HG03571 (cell line): ENCODE measurements at regions not wholly inside any gene's neighbourhood (a gene's known extent, or its start where the extent isn't known, plus 50 kb on each side); places are given as distances from the start of the nearest gene placed in this dataset.
A peak's percentile ranks its signal among the peaks of the same experiment; 100 is the strongest.

ENCODE experiments used
- ATAC-seq: cut with Tn5 transposase; IDR thresholded peaks from one replicate; pipeline ENCODE4 v1.9.1; 2021; ENCODE audit not compliant: unreplicated experiment

DNA sequence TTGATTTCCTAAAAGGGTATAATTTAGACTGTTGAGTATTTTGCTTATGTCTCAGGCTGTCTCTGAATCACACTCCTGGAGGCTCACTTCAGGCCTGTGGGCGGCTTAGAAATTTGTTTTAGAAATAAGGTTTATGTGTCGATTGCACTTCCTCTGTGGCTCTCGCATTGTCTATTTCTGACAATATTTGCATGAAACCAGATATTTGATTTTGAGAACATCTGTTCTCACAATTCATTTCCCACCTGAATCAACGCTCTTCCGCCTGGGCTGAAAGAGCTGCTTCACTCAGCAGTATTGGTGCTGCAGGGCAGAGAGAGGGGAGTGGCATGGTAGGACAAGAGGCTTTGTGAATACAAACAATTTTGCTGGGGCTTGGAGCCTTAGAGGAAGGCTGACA lies 262.0 kb downstream of the ADRA2A start:
- ATAC-seq: peak; percentile 84

DNA sequence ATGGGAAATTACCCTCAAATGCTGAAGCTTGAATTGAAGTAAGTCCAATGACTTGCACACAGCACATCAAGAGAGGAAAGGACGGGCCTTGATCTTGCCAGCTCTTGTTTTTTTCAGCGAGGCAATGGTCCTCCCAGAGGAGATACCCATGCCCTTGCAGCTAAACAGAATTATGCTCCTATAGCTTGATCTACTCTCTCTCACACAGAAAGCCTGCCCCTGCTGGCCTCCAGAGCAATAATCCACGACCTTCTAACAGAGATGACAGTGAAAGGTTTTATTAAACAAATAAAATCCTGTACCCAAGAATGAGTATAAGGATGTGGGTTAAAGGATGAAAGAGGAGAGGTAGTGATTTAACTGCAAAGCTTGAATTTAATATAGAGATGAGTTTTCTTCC lies 268.0 kb downstream of the ADRA2A start:
- ATAC-seq: no peak

DNA sequence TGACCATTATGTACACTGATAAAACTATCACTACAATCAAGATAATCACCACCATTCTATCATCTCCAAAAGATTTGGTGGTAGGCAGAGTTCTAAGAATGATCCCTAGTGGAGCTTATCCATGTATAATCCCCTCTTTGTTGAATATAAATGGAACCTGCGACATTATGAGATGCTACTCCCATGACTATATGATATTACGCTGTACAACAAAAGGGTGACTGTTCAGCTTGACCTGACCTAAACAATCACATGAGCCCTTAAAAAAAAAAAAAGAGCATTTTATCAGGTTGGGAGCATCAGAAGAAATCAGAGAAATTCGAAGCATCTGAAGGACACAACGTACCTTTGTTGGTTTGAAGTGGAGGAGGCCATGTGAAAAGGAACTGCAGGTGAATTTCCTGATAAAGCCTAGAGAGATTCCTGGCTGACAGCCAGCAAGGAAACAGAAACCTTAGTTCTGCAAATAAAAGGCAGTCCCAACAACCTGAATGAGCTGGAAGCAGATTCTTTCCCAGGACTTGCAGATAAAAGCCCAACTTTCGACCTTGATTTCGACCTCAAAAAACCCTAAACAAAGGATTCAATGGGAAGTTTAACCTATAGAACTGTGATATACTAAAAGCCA lies 270.7 kb downstream of the ADRA2A start:
- ATAC-seq: no peak

DNA sequence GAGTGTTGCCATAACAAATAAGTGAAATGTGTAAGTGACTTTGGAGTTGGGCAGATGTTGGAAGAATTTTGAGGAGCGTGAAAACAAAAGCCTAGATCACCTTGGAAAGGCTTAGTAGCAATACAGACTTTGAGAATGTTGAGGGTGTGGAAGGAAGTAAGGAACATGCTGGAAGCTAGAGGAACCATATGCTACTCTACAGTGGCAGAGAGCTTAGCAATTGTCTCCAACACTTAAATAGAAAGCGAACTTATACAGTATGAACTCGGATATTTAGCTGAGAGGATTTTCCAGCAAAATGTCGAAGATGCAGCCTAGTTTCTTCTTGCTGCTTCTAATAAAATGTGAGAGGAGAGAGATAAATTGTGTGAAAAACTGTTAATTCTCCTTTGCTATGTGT lies 271.2 kb downstream of the ADRA2A start:
- no peak for ATAC-seq

DNA sequence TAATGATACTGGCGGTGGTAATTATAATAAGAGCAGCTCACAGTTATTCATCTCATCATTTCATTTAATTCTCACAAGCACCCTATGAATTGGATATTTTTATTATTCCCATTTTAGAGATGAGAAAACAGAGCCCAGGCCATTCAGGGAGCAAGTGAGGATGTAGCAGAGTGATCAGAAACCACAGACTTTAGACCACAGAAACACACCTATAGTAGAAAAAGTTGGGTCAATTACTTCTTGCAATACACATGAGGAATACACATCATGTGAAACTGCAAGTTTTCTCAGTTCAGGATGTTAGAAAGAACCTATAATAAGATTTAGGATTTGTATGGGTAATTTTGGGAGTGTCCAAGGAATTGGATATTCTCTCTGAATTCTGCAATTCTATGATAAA lies 278.0 kb downstream of the ADRA2A start:
- no peak for ATAC-seq

DNA sequence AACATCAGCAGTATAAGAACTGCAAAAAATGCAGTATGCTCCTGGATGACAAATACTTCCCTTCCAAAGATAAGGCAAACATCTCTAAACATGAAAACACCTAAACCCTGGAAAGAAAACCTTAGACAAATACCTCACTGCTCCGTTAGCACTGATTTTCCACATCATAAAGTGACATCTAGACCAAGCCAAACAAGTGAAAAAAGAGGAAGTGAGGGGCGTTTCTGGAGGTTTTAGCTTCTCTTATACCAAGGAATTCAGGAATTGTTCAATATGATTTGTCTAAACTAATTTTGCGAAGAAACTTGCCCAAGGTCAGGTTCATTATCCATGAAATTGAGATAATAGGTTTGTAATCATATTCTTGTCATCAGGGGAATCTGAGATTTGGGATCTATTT lies 279.7 kb downstream of the ADRA2A start:
- ATAC-seq: no peak

DNA sequence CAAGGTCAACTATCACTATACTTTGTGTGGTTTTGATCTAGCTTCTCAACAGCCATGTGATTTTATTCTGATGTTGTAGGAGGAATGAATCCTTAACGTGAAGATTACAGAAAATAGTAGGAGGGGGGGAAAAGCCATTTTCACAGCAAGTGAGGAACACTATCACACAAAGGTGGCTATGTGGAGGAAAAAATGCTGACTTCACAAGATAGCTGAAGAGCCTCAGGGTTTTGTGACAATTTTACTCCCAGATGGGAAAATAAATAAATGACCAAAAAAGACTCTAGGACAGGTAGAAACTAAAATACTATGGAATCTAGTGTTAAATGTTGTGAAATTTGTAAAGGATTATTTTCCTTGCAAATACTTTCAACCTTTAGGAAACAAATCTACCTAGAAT lies 281.0 kb downstream of the ADRA2A start:
- ATAC-seq: no peak

DNA sequence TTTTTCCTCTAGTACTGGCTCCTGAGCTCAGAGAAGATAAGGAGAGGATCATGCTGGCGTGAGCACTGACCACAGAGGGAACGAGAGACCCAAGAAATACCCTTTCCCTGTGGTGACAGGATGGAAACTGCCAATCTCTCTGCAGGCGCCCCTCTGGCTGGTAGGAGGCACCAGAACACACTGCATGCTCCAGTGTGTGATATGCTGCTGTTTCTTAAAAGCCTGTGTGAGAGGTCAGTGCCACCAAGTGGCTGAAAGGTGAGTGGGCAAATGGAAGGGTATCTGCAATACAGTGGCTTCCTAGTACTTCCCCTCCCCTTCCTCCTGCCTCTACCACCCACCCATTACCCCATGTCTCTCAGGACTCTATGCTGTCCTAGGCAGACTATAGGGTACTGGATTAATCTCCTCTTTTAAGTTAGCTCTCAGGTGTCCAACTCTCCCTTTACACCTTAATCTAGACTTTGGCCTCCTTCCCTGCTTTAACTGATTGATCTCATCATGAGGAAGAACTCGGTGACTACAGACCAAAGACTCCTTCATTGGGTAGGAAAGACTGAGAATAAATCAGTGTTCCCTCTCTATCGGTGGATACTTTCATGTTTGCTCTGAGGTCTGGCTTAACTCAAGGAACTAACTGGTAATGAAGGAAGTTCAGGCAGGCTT lies 283.6 kb downstream of the ADRA2A start:
- peak; percentile 84 for ATAC-seq

DNA sequence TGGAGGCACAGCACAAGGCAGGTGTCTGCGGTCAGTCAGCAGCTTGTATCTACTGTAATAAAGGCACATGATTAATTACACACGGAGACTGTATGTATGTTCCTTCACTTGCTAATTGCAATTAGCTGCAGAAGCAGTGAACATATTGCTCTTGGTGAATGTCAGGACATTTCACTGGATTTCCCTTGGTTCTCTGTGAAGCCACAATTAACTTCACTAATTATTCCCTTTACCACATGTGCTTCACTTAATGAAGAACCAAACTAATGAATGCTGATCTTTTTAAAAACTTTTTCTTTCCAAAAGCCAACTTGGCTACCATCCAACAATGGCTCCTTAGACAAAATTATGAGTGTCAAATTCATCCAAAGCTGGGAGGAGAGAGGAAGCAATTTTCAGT lies 290.7 kb downstream of the ADRA2A start:
- ATAC-seq: no peak

DNA sequence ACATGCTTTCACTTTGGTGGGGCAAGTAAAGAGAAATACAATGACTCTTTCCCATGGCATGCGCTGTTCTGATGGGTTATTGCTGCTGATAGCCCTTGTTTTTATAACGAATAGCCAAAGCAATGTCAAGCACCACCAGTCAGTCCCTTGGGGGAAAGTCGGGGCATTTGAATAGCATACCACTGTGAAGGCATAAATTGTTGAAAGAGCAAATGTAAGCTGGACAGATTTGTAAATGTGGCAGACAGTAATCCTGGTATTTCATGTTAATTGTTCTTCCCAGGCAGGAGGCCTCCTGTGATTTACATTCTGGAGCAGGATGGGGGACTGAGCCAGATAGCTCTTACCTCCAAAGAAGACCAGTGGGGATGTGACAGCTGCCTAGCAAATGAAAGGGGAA lies 293.3 kb downstream of the ADRA2A start:
- ATAC-seq: no peak

DNA sequence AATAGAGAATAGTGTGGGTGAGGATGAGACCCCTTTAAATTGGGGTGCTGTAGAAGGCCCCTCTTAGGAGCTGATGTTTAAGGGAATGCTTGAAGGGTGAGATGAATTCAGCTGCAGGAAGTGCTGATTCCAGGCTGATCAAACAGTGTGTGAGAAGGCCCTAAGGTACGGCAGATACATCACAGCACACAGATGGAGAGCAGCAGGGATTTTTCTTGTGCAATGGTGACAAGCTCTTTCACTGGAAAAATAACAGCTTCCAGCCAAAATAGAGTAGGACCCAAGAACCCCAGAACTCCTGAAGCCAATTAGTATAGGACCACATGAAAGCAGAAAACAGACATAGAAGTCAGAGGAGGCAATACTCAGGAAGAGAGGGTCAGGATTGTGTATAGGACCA lies 296.9 kb downstream of the ADRA2A start:
- no peak for ATAC-seq

DNA sequence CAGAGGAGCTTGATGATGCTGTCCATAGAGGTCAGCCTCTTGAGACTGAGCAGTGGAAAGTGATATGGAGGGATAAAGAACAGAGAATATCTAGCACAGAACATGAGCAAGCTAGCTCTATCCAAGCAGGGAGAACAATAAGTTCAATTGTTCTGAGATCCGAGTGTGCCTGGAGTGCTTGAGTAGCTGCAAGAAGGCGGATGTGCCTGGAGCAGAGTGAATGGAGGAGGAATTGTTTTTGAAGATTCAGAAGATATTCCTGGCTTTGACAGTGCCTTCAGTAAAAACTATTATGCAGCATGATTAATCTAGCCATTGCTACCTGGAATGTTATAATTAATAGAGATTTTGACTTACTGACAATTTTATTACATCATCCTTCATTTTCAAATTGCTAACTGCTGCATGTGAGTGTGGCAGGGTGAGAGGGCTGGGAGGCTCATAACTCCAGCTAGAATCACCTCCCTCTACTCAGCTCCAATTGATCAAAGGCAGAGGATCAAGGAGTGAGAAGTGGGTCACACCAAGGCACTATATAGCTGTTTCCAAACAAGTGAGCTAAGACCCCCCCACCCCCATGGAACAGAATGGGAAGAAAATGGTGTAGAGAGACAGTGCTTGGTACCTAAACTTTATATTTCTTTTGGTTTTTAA lies 302.8 kb downstream of the ADRA2A start:
- no peak for ATAC-seq

DNA sequence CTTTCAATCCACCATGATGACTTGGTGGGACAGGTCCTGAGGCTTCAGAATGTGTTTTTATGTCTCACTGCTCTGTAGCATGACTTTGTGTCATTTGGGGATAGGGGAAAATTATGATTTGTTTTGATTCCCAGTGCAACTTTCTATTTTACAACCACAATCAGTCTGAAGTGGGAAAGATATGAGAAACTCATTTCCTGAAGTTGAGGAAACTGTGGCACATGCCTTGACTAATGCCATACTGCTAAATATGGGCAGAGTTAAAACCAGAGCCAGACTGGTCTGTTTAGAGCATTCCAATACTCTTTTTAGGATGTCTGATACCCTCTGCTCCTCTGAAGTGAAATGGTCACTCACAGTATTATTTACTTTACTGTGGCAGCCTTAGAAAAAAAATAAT lies 307.7 kb downstream of the ADRA2A start:
- ATAC-seq: no peak

DNA sequence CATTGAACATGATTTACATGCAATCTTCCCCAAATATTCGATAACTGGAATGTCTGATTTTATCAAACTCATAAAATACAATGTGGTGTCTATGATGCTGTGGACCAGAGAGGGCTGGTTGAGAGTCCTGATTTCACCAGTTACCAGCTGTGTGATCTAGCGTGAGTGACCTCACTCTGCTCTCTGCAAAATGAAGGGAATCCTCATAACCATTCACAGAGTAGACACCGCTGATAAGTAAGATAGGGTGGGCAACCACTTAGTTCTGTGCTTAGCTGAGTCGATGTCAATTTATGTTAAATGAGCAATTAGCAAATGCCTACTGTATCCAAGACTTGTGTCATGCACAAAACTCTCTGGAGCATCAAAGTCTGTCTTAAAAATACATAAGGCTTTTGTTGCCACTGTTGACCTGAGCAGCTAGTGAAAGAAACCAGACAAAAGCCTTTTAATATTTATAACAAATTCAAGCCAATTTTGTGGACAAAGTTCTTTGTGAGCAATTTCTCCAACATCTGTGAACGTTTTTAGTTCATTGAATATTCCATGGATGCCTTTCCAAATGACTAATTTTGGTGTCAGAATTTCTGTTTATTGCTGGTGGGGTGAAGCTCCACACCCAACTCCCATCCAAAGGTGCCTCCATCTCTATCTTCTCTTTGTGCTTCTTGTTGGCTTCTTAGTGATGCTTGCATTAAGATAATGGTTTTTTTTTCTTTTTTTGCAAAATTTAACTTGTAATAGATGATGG lies 314.2 kb downstream of the ADRA2A start:
- no peak for ATAC-seq

DNA sequence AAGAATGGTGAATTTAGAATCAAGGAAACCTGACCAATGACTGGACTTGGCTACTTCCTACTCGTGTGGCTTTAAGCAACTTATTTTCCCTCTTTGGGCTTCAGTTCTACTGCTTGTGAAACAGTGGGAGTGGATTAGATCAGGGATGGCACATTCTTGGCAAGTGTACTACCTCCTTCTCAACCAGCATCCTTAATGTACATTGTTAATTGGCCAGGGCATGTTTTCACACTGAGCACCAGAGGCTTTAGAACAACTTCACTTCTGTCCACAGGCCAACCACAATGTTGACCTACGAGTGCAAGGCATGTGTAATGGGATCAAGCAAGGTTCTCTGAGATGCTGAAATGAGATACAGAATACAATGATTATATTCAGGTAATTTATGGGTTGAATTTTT lies 315.3 kb downstream of the ADRA2A start:
- no peak for ATAC-seq

DNA sequence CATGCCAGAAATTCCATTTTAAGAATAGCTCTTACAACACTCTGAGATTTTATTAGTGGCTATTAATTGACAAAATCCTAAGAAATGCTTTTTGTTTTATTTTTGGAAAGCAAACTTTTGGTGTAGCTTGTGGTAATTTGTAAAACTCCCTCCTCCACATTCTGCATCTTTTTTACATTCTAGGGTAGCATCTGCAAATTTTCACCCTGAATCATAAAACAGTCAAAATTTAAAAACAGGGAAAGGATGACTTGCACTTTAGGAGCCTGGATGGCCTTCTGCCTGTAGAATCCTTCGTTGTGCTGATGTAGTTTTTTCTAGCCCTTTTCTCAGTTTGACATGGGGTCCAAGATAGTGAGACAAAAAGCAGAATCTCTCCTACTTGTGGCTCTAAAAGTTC lies 316.1 kb downstream of the ADRA2A start:
- ATAC-seq: no peak

DNA sequence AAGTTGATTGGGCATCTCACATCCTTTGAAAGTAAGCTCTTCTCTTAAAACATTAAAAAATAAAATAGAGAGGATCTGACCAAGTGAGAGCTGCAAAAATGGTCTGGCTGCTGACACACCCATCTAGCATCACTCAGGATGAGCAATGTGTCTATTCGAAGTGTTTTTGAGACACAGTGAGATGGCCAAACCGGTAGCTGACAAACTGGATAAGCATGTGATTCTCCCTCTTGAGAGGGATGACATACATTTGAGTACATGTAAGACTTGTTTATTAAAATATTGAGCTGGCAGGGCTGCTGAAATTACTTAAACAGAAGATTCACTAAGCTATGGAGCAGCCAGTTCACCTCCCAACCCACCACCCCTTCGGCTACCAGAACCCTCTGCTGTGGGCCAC lies 333.9 kb downstream of the ADRA2A start:
- ATAC-seq: no peak

DNA sequence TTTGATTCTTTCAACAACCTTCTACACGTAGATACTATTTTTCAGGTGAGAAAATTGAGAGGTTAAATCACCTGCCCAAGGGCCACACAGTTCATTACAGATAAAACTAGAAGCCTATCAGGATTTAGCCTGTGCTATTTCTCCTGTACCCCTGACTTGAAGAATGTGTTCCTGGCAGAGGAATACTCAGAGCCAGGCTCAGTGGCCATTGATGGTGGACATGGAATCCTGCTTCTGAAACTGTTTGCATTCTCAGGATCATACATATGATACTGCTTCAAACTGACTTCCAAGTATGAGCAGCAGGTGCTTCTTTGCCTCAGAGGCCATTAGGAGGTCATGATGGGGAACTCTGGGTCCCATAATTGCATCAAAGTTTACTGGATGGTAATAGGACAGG lies 348.6 kb downstream of the ADRA2A start:
- ATAC-seq: no peak

DNA sequence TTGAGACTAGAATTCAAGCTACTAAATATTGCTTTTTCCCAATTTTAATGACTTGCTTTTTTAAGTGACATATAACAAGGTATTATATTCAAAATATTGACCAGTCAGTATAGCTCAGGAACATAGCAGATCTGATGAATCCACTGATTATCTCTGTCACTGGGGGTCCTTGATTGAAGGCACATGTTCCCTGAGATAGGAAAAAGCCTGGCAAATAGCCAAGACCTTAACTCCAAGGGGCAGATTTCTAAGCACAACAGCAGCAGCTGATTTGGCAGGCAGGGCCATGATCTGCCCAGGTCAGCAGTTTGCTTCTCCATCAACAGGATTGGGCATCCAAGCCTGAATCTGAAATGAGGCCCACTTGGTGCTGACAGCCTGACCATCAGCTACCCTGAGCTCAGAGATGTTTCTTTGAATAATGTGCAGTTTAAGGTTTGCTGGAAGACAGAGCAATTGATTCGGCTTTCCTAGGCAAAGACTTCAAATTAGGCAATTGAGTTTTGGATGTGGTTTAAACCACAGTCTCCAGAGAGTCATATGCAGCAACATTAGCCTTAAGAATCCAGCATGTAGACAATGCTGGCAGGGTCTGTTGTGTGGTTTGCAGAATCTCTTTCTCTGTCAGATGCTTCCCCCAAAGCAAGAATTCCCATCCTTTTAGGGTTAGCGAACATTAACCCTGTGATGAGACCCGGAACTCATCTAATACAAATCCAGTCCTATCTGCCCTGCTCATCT lies 352.6 kb downstream of the ADRA2A start:
- no peak for ATAC-seq

DNA sequence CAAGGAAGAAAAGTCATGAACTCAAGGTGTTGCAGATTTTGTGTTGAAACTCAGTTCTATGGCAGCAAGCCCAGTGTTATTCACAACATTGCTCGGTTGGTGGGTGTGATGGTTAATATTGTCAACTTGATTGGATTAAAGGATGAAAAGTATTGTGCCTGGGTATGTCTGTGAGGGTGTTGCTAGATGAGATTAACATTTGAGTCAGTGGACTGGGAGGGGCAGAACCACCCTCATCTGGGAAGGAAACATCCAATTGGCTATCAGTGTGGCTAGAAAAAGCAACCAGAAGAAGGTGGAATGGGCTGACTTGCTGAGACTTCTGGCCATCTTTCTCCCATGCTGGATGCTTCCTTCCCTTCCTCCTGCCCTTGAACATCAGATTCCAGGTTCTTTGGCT lies 353.2 kb downstream of the ADRA2A start:
- ATAC-seq: no peak

DNA sequence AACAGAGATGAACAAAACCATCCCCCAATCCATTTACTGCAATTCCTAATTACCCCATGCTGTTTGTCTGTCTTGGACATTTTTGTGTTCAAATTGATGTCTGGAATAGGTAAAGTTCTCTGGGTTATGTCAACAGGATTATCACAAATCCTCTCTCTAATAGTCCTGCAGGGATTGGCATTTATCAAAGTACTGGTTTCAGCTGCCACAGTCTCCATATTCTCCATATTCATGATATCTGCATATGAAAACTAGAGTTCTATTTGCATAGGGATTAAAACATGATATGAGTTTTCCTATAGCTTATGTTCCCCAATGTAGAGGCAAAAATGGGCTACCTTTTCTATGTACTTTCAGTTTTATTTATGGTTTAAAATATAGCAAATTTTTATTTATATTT lies 355.8 kb downstream of the ADRA2A start:
- ATAC-seq: no peak
